Left cardiac atrium (tissue), 4 donors: ENCODE measurements at regions not wholly inside any gene's neighbourhood (a gene's known extent, or its start where the extent isn't known, plus 50 kb on each side); places are given as distances from the start of the nearest gene placed in this dataset.

Source experiments
- ATAC-seq, 2 donors: fragments of 200-7000 bp; cut with Tn5 transposase; one replicate each; pipeline ENCODE4 v1.9.1; 2020; ENCODE audit warnings: mild to moderate bottlenecking in 2 of 2, moderate library complexity in 2 of 2
- DNase-seq: peaks from one replicate; pipeline ENCODE4 v3.0.0-alpha.2; 2020
- intact Hi-C, 2 donors: fragments of 100-400 bp; cut with DNase I; formaldehyde crosslinking; loops; one replicate each; pipeline versions ENCODE4 v1.14.1 to v1.15.1; 2022 to 2023
- donor health status: DM: no; HTN: yes; CAD: no.
- donor health status: DM: no; HTN: yes; CAD: no; lungs with severe emphysema.
- donor health status: DM: yes; HTN: yes; CAD: no.
- donor health status: Dilated cardiomyopathy.

- ATAC-seq (no peak), DNase-seq (no peak)
- intact Hi-C loops, result no loop called here
Observed at GRCh38 chr2:136611451-136611850, 153.9 kb upstream of the THSD7B start.

- ATAC-seq (no peak), DNase-seq (peak; percentile 28)
- intact Hi-C loops, result no loop called here
Observed at GRCh38 chr2:136582628-136583205, 182.6 kb upstream of the THSD7B start.

- DNase-seq, result peak; percentile 68
- intact Hi-C loops, result loop anchor here in 1 of 2 donors (5.0 kb wide), 1 partner anchor 35 kb away; no protein-coding TSS in a partner anchor
- peak; percentile 99 for ATAC-seq
Observed at GRCh38 chr2:136572335-136572734, 193.0 kb upstream of the THSD7B start.

GRCh38 chr2:136557203-136557602 is 208.1 kb upstream of the THSD7B start:
- no peak for ATAC-seq
- DNase-seq, result no peak
- intact Hi-C loops, result no loop called here

GRCh38 chr2:136550181-136550580 is 215.2 kb upstream of the THSD7B start:
- no peak for ATAC-seq
- intact Hi-C loops, result no loop called here
- DNase-seq, result no peak

GRCh38 chr2:136539355-136539754 is 226.0 kb upstream of the THSD7B start:
- intact Hi-C loops, result loop anchor here in 1 of 2 donors (5.0 kb wide), 1 partner anchor 33 kb away; no protein-coding TSS in a partner anchor
- no peak for DNase-seq
- no peak for ATAC-seq

- DNase-seq, result peak; percentile 37
- intact Hi-C loops, result loop anchor here in 1 of 2 donors (5.0 kb wide), 1 partner anchor 34 kb away; no protein-coding TSS in a partner anchor
- ATAC-seq, result peak; percentile 70 to 90
Observed at GRCh38 chr2:136538489-136538888, 226.9 kb upstream of the THSD7B start.

- intact Hi-C loops, result loop anchor here in 1 of 2 donors (5.0 kb wide), 1 partner anchor 37 kb away; no protein-coding TSS in a partner anchor
- ATAC-seq (peak; percentile 91 to 92), DNase-seq (peak; percentile 69)
Observed at GRCh38 chr2:136534811-136535210, 230.5 kb upstream of the THSD7B start.

- intact Hi-C loops, result no loop called here
- ATAC-seq (no peak), DNase-seq (no peak)
Observed at GRCh38 chr2:136532171-136532570, 233.2 kb upstream of the THSD7B start.

- intact Hi-C loops, result no loop called here
- DNase-seq (no peak), ATAC-seq (no peak)
Observed at GRCh38 chr2:136531731-136532130, 233.6 kb upstream of the THSD7B start.

GRCh38 chr2:136530146-136530545 is 235.2 kb upstream of the THSD7B start:
- DNase-seq, result no peak
- ATAC-seq, result no peak
- intact Hi-C loops, result no loop called here

GRCh38 chr2:136527560-136527959 is 237.8 kb upstream of the THSD7B start:
- ATAC-seq (no peak), DNase-seq (no peak)
- intact Hi-C loops, result no loop called here

GRCh38 chr2:136522724-136523123 is 242.6 kb upstream of the THSD7B start:
- DNase-seq, result no peak
- intact Hi-C loops, result no loop called here

GRCh38 chr2:136517716-136518115 is 247.6 kb upstream of the THSD7B start:
- DNase-seq (no peak), ATAC-seq (no peak)
- intact Hi-C loops, result no loop called here

More at GRCh38 chr2:136522724-136523123, 242.6 kb upstream of the THSD7B start:
- no peak for ATAC-seq

GRCh38 chr2:136510244-136510643 is 255.1 kb upstream of the THSD7B start:
- intact Hi-C loops, result no loop called here
- no peak for ATAC-seq
- DNase-seq, result no peak

- ATAC-seq, result no peak
- intact Hi-C loops, result no loop called here
Observed at GRCh38 chr2:136505462-136505861, 259.9 kb upstream of the THSD7B start.

GRCh38 chr2:136502660-136503059 is 262.7 kb upstream of the THSD7B start:
- intact Hi-C loops, result no loop called here
- DNase-seq (no peak), ATAC-seq (no peak)

More at GRCh38 chr2:136505462-136505861, 259.9 kb upstream of the THSD7B start:
- no peak for DNase-seq

GRCh38 chr2:136497709-136498108 is 267.6 kb upstream of the THSD7B start:
- ATAC-seq (no peak), DNase-seq (no peak)
- intact Hi-C loops, result no loop called here

GRCh38 chr2:136496966-136497365 is 268.4 kb upstream of the THSD7B start:
- ATAC-seq (no peak), DNase-seq (no peak)
- intact Hi-C loops, result no loop called here

- intact Hi-C loops, result no loop called here
- ATAC-seq (no peak), DNase-seq (no peak)
Observed at GRCh38 chr2:136495636-136496035, 269.7 kb upstream of the THSD7B start.

GRCh38 chr2:136492901-136493300 is 272.4 kb upstream of the THSD7B start:
- DNase-seq (no peak), ATAC-seq (no peak)
- intact Hi-C loops, result no loop called here
